ENCODE measurements at regions not wholly inside any gene's neighbourhood (a gene's known extent, or its start where the extent isn't known, plus 50 kb on each side); places are given as distances from the start of the nearest gene placed in this dataset.

DNA sequence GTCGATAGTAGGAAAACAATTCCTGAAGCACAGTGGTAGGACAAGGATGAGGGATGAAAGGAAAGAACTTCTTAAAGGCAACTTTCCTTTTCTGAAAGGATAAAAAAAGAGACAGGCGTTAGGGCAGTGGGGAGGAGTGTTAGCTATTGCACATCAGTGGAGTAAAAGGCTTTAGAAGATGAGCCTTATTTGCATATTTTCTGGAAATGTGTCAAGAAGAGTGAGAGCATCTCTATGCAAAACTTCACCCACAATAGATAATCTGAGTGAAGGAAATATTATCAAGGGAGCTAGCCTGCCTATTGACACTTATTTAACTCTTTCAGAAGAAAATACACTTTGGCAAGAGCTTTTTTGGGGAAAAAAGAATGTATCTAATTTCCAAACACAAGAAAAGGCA is 151.6 kb downstream of the MACIR start:
- no peak overlapping the region for H4K91ac ChIP-seq (ENCODE audit: insufficient read depth, low read depth, low read length)
- H4K5ac ChIP-seq (ENCODE audit: low read depth, low read length) = no peak overlapping the region
- no peak overlapping the region for H2AK5ac ChIP-seq (ENCODE audit: low read depth, low read length)
- no peak overlapping the region for H3K9ac ChIP-seq (ENCODE audit: low read depth, low read length)
- H3K4me2 ChIP-seq (ENCODE audit: low read depth, low read length) = no peak overlapping the region
- no peak overlapping the region for H3K18ac ChIP-seq (ENCODE audit: low read depth, low read length)
- TF ChIP-seq SMC3 (IDR thresholded peaks at IDR 0.05; ENCODE audit: low read depth, low read length) = no peak
- TF ChIP-seq MXI1 (IDR thresholded peaks at IDR 0.05; ENCODE audit: borderline replicate concordance, low read depth, low read length) = no peak
- no peak for TF ChIP-seq RFX5 (IDR thresholded peaks at IDR 0.05; ENCODE audit: low read depth, low read length)
- no peak for TF ChIP-seq MAFK (IDR thresholded peaks at IDR 0.05; ENCODE audit: low read depth, low read length)
- no peak for TF ChIP-seq MAZ (IDR thresholded peaks at IDR 0.05; ENCODE audit: borderline replicate concordance, low read depth, low read length)
- TF ChIP-seq POLR2A (IDR thresholded peaks at IDR 0.05; ENCODE audit: low read depth, low read length) = no peak
- TF ChIP-seq, protein P1, sequence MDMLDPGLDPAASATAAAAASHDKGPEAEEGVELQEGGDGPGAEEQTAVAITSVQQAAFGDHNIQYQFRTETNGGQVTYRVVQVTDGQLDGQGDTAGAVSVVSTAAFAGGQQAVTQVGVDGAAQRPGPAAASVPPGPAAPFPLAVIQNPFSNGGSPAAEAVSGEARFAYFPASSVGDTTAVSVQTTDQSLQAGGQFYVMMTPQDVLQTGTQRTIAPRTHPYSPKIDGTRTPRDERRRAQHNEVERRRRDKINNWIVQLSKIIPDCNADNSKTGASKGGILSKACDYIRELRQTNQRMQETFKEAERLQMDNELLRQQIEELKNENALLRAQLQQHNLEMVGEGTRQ (IDR thresholded peaks at IDR 0.05; ENCODE audit: low read depth, low read length) = no peak
- no peak for TF ChIP-seq FOS (IDR thresholded peaks at IDR 0.05; ENCODE audit: low read depth, low read length)
- TF ChIP-seq, protein P2, sequence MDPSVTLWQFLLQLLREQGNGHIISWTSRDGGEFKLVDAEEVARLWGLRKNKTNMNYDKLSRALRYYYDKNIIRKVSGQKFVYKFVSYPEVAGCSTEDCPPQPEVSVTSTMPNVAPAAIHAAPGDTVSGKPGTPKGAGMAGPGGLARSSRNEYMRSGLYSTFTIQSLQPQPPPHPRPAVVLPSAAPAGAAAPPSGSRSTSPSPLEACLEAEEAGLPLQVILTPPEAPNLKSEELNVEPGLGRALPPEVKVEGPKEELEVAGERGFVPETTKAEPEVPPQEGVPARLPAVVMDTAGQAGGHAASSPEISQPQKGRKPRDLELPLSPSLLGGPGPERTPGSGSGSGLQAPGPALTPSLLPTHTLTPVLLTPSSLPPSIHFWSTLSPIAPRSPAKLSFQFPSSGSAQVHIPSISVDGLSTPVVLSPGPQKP (IDR thresholded peaks at IDR 0.05; ENCODE audit: borderline replicate concordance, low read depth, low read length) = no peak
- TF ChIP-seq BHLHE40 (IDR thresholded peaks at IDR 0.05; ENCODE audit: low read depth, low read length) = no peak
- TF ChIP-seq CEBPB (IDR thresholded peaks at IDR 0.05; ENCODE audit: low read depth, low read length) = no peak
- no peak for TF ChIP-seq CHD1 (IDR thresholded peaks at IDR 0.05; ENCODE audit: low read depth, low read length)
- no peaks in the 10 kb centered on the region for H3K4me1 ChIP-seq (ENCODE audit: control insufficient read depth, insufficient read depth, low read length)
- ChIA-PET CTCF (interaction anchor here (0.8 kb wide), 1 partner anchor 13 kb away, joined by 4 read pairs; no protein-coding TSS in a partner anchor), POLR2A (ENCODE audit: unreplicated experiment) (no interaction called here)
- H4K8ac ChIP-seq (ENCODE audit: low read depth in 2 of 2, low read length in 2 of 2) = no peak overlapping the region
- no peak overlapping the region for H3K4ac ChIP-seq (ENCODE audit: low read depth, low read length)
- H2BK20ac ChIP-seq (ENCODE audit: low read depth, low read length) = no peak overlapping the region
- no peaks in the 10 kb centered on the region for H3K36me3 ChIP-seq (ENCODE audit: control insufficient read depth, insufficient read depth, low read length)
- WGBS, 2 experiments (ENCODE audit: extremely low coverage in 2 of 2, insufficient read length in 1 of 2) = no CpG with 5 or more reads among the region's 2 CpGs
- DNase-seq (no peak), ATAC-seq (ENCODE audit: low read depth) (no peak)
- no peak overlapping the region for H3K23ac ChIP-seq (ENCODE audit: low read depth, low read length)
- no peak overlapping the region for H3K27ac ChIP-seq (ENCODE audit: insufficient read depth, low read length)
- no peak overlapping the region for H3K14ac ChIP-seq (replicated peaks; ENCODE audit: low read depth, low read length)
- H3K56ac ChIP-seq (ENCODE audit: extremely low read depth, insufficient read depth, low read length) = no peak overlapping the region
- H2BK120ac ChIP-seq (ENCODE audit: low read depth, low read length) = no peak overlapping the region
- in situ Hi-C loops (cut with MboI; ENCODE audit: low sequenced_read_pairs) (no loop called here), intact Hi-C loops (cut with micrococcal nuclease) (no loop called here), dilution Hi-C loops (cut with HindIII; ENCODE audit: low sequenced_read_pairs, unreplicated experiment) (no loop called here)
- no peak overlapping the region for H3K4me3 ChIP-seq (ENCODE audit: insufficient read depth, low read depth, low read length)
- H3K79me1 ChIP-seq (ENCODE audit: low read depth in 1 of 2, low read length in 2 of 2) = no peaks in the 10 kb centered on the region
- no TSS peak for BruUV-seq (replicated peaks)
- H3K9me3 ChIP-seq (ENCODE audit: control insufficient read depth, insufficient read depth, low read length) = no peaks in the 10 kb centered on the region
- H2BK5ac ChIP-seq (ENCODE audit: low read depth, low read length, poor library complexity, severe bottlenecking) = no peak overlapping the region
- H3K27me3 ChIP-seq (ENCODE audit: control insufficient read depth, insufficient read depth, low read length) = no peaks in the 10 kb centered on the region; the same call in 1 of the 2 replicates
- no peaks in the 10 kb centered on the region for H4K20me1 ChIP-seq (ENCODE audit: insufficient read depth, low read length)
- no peaks in the 10 kb centered on the region for H3K9me1 ChIP-seq (ENCODE audit: insufficient read depth, low read length)
- no peak overlapping the region for H2BK15ac ChIP-seq (ENCODE audit: low read depth, low read length)
- no peak overlapping the region for H2AFZ ChIP-seq (replicated peaks; ENCODE audit: low read length, poor library complexity)
- no peak overlapping the region for H2AK9ac ChIP-seq (replicated peaks; ENCODE audit: low read depth, low read length, poor library complexity)
